ENCODE measurements at regions not wholly inside any gene's neighbourhood (a gene's known extent, or its start where the extent isn't known, plus 50 kb on each side); places are given as distances from the start of the nearest gene placed in this dataset.
"Not testable (repeated sequence)": the region's sequence is repeated elsewhere in the genome, so short reads cannot be mapped to it uniquely, and the experiment has no call there.

- no peak for DNase-seq
Measured at GRCh38 chr2:234405462-234405861, 91.4 kb downstream of the ARL4C start.

GRCh38 chr2:234404957-234405356 is 91.9 kb downstream of the ARL4C start:
- DNase-seq, result no peak

DNA sequence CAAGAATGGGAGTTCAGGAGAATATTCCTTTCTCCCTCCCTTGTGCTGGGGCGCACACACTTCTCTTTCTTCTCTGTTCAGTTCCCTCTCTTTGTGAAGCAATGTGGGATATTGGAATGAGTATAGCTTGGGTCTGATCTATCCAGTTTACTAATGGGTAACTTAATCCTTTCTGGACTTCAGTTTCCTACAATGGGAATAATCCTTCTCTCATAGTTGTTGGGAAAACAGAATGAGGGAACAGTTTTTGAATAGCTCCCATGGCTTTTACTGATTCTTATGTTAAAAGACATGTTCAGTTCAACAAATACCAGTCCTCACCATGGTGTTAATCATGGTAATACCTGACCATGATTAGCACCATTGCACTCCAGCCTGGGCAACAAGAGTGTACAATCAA is 93.1 kb downstream of the ARL4C start:
- no peak for DNase-seq

- no peak for DNase-seq
Measured at GRCh38 chr2:234403074-234403473, 93.8 kb downstream of the ARL4C start.

DNA sequence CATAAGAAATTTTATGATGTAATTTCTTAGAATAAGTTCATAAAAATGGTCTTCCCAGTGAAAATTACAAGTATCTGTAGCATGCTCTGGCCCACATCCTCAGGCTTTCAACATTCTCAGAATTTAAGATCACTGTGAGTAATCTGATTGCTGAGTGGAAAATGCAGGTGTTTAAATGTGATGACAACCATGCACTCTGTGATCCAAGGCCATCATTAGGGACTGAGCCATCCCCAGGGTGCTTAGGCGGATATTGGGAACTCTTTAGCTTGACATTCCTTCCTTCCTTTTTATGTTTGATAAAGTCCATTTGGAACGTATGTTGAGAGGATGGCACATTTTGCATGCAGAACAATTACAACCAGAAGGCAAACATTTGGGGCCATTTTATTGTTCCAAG is 95.5 kb downstream of the ARL4C start:
- DNase-seq, result no peak

DNA sequence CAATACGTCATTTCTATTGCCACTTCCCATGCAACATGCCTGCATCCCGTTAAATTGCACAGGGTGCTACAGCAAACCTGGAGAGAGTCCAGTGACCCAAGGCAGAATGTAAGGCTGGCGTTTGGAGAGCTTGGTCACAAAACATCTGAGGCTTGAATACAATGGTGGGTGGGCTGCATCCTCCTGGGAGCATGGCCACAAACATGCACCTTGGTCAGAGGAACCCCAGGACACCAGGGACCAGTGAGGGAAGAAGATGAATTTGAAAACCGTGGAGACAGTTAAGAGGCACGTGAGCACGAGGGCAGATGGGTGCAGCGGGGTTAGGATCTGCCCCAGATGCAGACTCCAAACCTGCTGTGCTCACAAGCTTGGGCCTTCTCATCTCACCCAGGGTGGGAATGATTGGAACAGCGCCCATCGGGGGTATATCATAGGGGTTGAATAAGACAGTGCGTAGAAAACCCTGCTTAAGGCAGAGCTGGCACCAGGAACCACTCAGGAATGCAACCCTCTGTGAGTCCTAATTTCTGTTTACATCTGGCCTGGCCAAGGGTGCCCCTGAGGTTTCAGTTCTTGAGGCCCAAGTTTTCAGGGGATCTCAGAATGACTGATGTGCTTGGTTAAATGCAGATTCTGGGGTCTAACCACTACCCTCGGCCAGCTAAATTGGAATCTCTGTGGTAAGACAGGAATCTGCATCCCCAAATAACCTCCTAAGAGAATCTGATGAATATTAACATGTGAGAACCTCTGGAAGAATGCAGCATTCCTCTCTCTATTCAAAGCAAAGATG is 97.2 kb downstream of the ARL4C start:
- no peak for DNase-seq

DNA sequence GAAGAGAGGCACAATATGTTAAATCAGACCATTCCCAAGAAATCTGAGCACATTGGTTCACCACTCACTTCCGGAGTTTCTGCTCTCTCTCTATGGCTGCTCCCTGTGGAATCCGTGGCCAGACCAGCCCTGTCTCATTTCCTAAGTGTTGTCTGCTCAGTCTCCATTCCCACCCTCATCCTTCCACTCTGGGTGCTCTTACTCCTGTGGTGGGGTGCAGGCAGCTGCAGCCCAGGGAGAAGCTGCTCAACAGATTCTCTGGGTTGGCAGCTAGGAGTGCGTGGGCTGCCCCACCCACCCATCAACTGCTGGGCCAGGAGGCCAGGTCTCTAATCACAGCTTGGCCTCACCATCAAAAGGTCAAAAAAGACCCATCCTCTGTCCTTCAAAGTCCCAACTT is 98.3 kb downstream of the ARL4C start:
- no peak for DNase-seq

- DNase-seq, result peak; percentile 70
Measured at GRCh38 chr2:234395891-234396420, 100.9 kb downstream of the ARL4C start.

GRCh38 chr2:234394450-234394849 is 102.4 kb downstream of the ARL4C start:
- no peak for DNase-seq

DNA sequence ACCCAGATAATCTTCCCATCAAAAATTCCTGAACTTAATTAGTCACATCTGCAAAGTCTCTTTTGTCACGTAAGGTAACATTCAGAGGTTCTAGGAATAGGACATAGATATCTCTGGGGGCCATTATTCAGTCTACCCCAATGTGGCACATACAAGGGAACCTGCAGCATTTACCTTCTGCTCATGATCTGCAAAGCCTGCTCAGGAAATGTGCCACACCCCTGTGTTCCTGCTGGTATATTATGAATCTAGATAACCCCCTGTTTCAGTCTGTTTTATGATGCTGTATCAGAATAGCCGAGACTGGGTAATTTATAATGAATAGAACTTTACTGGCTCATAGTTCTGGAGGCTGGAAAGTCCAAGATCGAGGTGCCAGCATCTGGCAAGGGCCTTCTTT is 103.5 kb downstream of the ARL4C start:
- no peak for DNase-seq

DNA sequence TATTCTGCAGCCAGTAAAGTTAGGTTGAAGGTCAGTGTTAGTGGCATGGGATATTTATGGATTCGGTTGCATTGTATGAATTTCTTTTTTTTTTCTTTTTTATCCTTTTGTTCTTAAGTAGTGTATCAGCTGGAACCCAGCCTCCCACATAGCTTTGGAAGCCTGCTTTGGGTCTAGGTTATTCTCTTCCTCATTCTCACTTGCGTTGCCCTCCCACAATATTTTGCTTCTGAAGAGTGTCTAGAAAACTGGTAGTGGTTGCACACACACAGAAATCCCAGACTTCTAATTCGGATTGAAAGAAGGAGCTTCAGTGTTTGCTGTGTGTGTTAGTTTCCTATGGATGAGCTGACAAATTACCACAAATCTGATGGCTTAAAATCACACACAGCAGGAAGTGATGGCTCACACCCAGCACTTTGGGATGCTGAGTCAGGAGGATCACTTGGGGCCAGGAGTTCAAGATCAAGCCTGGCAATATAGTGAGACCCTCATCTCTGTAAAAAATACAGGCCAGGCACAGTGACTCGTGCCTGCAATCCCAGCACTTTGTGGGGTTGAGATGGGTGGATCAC is 104.8 kb downstream of the ARL4C start:
- no peak for DNase-seq

DNA sequence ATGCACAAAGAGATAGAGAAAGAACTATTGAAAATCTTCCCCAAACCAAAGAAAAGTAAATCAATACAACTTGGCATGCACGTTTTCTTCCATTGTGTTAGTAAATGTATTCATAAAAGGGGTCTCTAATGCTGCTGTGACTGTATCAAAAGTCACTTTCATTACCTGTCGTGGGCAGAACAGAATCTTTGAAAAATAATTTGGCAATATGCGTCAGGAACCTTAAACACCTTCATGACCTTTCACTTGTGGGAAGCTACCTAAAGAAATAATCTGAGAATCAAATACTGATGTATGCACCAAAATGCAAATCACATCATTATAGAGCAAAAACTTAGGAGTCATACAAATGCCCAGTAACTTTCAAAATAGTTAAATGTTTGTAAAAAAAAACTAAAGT is 105.3 kb downstream of the ARL4C start:
- no peak for DNase-seq

DNA sequence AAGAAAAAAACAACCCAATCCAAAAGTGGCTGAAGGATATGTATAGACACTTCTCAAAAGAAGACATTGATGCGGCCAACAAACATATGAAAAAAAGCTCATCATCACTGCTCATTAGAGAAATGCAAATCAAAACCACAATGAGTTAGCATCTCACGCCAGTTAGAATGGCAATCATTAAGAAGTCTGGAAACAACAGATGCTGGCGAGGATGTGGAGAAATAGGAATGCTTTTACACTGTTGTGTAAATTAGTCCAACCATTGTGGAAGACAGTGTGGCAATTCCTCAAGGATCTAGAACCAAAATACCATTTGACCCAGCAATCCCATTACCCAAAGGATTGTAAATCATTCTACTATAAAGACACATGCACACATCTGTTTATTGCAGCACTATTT is 107.2 kb downstream of the ARL4C start:
- DNase-seq, result not testable (repeated sequence)

DNA sequence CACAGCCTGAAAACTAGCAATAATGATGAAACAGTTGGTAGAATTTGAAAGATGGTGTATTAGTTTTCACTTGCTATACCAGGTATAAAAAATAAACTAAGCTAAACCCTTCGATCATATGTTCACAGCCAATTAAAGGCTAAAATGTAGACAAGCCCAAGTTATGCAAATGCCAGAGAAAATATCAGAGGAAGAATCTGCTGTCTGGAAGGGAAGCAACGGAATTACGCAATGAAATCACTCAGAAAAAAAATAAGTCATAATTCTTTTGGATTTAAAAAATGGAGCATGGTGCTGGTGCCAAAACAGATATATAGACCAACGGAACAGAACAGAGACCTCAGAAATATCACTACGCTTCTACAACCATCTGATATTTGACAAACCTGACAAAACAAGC is 108.3 kb downstream of the ARL4C start:
- DNase-seq, result no peak

GRCh38 chr2:234386971-234387370 is 109.9 kb downstream of the ARL4C start:
- DNase-seq, result no peak

GRCh38 chr2:234382131-234382530 is 114.8 kb downstream of the ARL4C start:
- no peak for DNase-seq

GRCh38 chr2:234378958-234379357 is 117.9 kb downstream of the ARL4C start:
- not testable (repeated sequence) for DNase-seq

DNA sequence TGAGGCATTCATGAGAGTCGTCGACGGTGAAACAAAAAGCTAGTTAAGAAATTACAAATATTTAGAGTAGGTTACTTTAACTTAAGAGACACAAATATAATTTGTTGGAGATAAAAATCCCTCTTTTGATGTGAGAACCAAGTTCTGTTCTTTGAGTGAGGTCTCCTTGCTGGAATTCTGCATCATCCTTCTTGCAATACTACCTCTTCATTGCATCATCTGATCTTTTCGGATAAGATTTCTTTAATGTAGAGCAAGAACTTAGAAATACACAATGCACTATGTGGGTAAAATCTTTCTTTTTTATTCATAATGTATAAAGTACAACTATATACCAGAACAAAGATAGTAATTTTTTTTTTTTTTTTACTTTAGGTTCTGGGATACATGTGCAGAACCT is 118.4 kb downstream of the ARL4C start:
- DNase-seq, result no peak

DNA sequence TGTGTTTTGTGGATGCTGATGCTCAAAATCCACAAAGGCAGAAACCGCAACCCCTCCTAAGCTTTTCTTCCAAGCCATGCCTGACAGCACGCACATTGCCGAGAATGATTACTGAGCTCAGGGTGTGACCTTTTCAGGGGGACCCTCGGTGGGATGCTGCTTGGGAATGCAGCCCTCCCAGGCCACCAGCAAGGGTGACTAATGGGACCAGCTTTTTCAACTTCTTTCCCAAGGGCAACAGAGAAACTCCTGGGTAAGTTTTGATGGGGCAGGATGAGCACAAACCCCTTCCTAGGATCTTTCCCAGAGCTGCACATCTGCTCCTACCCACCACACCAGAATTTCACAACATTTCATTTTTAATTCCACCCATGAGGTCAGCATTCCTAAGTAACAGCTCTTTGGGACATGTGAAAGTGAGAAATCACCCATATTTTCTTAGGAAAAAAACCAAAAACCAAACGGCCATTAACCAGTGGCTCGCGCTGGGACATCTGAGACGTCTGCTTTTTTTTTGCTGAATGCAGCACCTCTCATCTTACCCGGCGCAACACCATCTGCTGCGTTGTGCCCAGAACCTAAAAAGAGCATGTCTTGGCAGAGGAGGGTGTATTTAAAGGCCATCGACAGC is 119.0 kb downstream of the ARL4C start:
- DNase-seq, result no peak

- no peak for DNase-seq
Measured at GRCh38 chr2:234376229-234376628, 120.7 kb downstream of the ARL4C start.

GRCh38 chr2:234375176-234375880 is 121.6 kb downstream of the ARL4C start:
- no peak for DNase-seq

GRCh38 chr2:234374736-234375135 is 122.1 kb downstream of the ARL4C start:
- DNase-seq, result no peak

DNA sequence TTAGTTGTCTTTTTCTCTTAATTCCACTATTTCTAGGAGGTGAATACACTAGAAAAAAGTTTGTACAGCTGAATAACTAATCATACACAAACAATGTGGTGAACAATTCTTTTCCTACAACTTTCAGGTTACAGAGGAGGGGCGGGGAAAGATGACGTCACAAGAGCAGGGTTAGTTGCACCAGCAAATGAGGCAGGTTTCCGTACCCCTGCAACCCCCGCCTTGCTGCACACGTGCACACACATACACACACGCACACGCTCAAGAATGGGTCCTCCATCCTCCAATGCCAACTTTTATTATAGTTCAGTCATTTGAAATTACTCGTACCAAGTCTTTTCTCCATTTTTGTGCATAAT is 122.8 kb downstream of the ARL4C start:
- no peak for DNase-seq

Data from DMS79 (cell line).